Left ventricle myocardium inferior (tissue), 1 donor: ENCODE measurements at regions not wholly inside any gene's neighbourhood (a gene's known extent, or its start where the extent isn't known, plus 50 kb on each side); places are given as distances from the start of the nearest gene placed in this dataset.

ENCODE experiments used
- DNase-seq: peaks from one replicate; pipeline ENCODE4 v3.0.0-alpha.2; 2020
- H3K27ac ChIP-seq: fragments of 200-600 bp; replicated peaks from 2 replicates; pipeline ENCODE4 v1.8.0; 2021
- H3K27me3 ChIP-seq: fragments of 200-600 bp; 2 replicates; pipeline ENCODE4 v1.8.0; 2021; ENCODE audit warnings: low read depth
- H3K36me3 ChIP-seq: fragments of 200-600 bp; 2 replicates; pipeline ENCODE4 v1.8.0; 2021
- H3K4me1 ChIP-seq: fragments of 200-600 bp; 2 replicates; pipeline ENCODE4 v1.8.0; 2021
- H3K4me3 ChIP-seq: fragments of 200-600 bp; 2 replicates; pipeline ENCODE4 v1.8.0; 2021; ENCODE audit warnings: mild to moderate bottlenecking, moderate library complexity
- H3K9me3 ChIP-seq: fragments of 200-600 bp; replicated peaks from 2 replicates; pipeline ENCODE4 v1.8.0; 2021
- intact Hi-C: fragments of 100-400 bp; cut with micrococcal nuclease; formaldehyde crosslinking; loops from one replicate; pipeline ENCODE4 v1.11.0; 2022
- TF ChIP-seq, protein P1 (sequence below): fragments of 200-600 bp; IDR thresholded peaks from 2 replicates; pipeline ENCODE4 v1.8.0; 2021; ENCODE audit warnings: antibody characterized with exemption, mild to moderate bottlenecking, borderline replicate concordance
- donor health status: DM: no; HTN: yes; CAD: no; lungs with severe emphysema.

DNA sequence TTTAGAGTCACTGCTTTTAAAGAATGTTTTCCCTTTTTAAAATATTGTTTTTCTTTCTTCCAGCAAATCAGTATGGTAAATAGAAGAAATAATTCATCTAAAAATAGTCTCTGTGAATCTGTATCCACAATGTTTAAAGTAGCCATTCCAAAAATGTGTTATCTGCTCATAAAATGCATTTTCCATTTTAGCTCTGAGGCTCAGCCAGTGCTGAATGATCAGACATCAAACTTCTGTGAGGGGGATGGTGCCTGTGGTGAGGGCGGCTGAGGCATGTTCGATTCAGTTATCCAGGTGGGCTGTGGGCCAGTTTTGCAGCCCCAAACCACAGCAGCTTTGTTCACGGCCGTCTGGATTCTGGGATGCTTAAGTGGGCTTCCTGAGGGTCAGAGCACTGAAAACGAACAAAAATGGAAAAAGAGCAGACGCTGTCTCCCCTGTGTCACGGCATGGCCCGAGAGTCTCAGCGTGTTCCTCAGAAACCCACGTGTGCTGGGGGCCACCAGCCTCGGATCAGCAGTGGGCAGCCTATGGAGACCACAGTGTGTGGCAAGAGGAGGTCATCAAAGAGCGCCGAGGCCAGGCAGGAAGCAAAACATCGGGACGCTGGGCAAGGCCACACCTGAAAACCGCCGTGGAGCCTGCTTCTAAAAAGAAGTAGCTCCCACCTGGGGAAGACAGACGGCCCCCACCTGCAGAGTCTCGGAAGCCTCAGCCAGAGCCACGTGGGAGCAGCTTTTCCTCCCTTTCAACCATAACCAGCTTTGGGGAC is 134.9 kb upstream of the THBS2 start:
- DNase-seq: no peak
- intact Hi-C loops: no loop called here
- TF ChIP-seq, protein P1, sequence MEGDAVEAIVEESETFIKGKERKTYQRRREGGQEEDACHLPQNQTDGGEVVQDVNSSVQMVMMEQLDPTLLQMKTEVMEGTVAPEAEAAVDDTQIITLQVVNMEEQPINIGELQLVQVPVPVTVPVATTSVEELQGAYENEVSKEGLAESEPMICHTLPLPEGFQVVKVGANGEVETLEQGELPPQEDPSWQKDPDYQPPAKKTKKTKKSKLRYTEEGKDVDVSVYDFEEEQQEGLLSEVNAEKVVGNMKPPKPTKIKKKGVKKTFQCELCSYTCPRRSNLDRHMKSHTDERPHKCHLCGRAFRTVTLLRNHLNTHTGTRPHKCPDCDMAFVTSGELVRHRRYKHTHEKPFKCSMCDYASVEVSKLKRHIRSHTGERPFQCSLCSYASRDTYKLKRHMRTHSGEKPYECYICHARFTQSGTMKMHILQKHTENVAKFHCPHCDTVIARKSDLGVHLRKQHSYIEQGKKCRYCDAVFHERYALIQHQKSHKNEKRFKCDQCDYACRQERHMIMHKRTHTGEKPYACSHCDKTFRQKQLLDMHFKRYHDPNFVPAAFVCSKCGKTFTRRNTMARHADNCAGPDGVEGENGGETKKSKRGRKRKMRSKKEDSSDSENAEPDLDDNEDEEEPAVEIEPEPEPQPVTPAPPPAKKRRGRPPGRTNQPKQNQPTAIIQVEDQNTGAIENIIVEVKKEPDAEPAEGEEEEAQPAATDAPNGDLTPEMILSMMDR: no peak

DNA sequence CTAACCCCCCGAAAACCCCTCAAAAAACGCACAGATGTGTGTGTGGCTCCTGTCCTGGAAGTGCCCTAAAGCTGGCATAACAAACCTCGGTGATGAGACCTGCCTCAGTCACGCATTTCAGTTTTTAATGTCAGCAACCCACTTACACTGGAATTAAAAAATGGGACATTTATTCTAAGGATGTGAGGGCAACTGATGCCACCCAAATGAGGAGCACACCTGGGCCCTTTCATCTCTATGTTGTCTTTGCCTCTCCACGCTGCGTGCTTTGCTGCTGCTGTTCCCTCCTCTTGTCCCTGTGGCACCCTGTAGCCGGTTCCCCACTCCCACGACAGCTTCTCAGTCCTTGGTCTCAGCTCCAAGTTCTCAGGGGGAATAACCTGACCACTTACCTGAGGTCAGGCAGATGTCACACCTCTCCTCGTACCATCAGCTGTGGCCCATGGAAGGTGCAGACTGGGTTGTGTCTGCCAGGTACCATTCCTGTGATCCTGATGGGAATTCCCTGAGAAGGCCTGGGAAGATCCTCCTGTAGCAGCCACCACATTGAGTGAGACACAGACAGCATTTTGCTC is 134.2 kb upstream of the THBS2 start:
- Histone ChIP-seq H3K4me3 (no peak overlapping the region), H3K36me3 (no peaks in the 10 kb centered on the region), H3K27me3 (peaks cover 22% of the 10 kb centered on the region), H3K4me1 (no peaks in the 10 kb centered on the region), H3K9me3 (peaks cover 37% of the 10 kb centered on the region), H3K27ac (no peak overlapping the region)
- TF ChIP-seq, protein P1: no peak
- no peak for DNase-seq
- intact Hi-C loops: no loop called here

More for the DNA sequence above, 134.9 kb upstream of the THBS2 start:
- Histone ChIP-seq H3K4me3 (no peak overlapping the region), H3K27me3 (peaks cover 28% of the 10 kb centered on the region), H3K4me1 (no peaks in the 10 kb centered on the region), H3K9me3 (peaks cover 37% of the 10 kb centered on the region), H3K27ac (no peak overlapping the region), H3K36me3 (no peaks in the 10 kb centered on the region)

DNA sequence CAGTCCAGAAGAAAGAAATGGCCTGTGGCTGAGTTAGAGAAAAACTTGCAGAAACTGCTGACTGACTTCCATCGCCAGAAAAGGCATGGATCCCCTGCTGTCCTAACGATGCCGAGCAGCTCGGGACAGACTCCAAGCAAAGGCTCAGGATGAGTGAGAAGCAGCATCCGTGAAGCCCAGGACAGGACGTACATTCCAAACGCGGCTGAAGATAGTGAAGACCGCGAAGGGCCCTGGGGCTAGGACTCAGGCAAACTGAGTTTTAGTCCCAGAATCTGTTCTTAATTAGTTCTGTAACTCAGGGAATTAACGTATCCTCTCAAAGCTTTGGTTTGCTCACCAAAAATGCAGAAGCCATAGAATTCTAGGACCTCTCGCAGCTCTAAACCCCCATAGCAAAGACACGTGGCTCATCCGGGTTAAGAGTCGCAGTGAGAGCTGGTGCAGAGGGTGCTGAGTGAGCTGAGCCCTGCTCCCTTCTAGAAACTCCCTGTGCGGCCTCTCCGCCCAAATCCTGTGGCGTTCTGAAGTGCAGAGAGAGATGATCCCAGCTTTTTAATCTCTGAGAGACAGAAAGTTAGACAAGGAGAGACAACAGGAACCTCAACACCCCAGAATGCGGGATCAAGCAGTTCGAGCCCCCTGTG is 132.9 kb upstream of the THBS2 start:
- Histone ChIP-seq H3K36me3 (no peaks in the 10 kb centered on the region), H3K27ac (no peak overlapping the region), H3K4me1 (no peaks in the 10 kb centered on the region), H3K4me3 (no peak overlapping the region), H3K9me3 (peaks cover 24% of the 10 kb centered on the region), H3K27me3 (peaks cover 17% of the 10 kb centered on the region)
- TF ChIP-seq, protein P1: no peak
- intact Hi-C loops: no loop called here
- no peak for DNase-seq

GRCh38 chr6:169385237-169385880 is 131.7 kb upstream of the THBS2 start:
- TF ChIP-seq, protein P1: no peak
- Histone ChIP-seq H3K27me3 (peaks cover 17% of the 10 kb centered on the region), H3K36me3 (no peaks in the 10 kb centered on the region), H3K4me3 (no peak overlapping the region), H3K27ac (no peak overlapping the region), H3K9me3 (peaks cover 12% of the 10 kb centered on the region), H3K4me1 (no peaks in the 10 kb centered on the region)
- no peak for DNase-seq
- intact Hi-C loops: no loop called here

DNA sequence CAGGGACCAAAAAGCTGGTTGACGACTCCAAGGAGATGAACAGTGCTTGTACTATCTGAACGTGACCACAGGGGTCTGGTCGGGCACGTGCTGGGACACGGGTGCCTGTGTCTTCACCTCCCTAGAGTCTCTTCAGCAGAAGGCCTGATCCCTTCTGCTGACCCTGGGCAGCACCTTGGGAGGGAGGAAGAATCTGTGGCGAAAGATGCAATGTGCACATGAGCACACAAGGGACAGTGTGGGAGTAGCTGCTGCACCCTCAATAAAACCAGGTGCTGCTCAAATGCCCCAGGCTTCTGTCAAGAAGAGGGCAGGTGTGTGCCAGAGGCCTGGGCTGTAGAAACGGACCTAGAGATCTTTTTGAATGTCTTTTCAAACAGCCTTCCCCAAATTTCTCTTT is 130.6 kb upstream of the THBS2 start:
- intact Hi-C loops: no loop called here
- no peaks in the 10 kb centered on the region for H3K4me1 ChIP-seq
- H3K27ac ChIP-seq: no peak overlapping the region
- DNase-seq: no peak
- no peak overlapping the region for H3K4me3 ChIP-seq
- TF ChIP-seq, protein P1: no peak
- H3K36me3 ChIP-seq: no peaks in the 10 kb centered on the region
- peaks cover 17% of the 10 kb centered on the region for H3K27me3 ChIP-seq
- H3K9me3 ChIP-seq: peaks cover 2% of the 10 kb centered on the region
